Liver (tissue), 8 donors: ENCODE measurements at regions not wholly inside any gene's neighbourhood (a gene's known extent, or its start where the extent isn't known, plus 50 kb on each side); places are given as distances from the start of the nearest gene placed in this dataset.
"Not testable (repeated sequence)": the region's sequence is repeated elsewhere in the genome, so short reads cannot be mapped to it uniquely, and the experiment has no call there.

Experiments
- DNase-seq: peaks from one replicate; pipeline ENCODE4 v3.0.0-alpha.2; 2017; ENCODE audit warnings: low spot score
- H3K27ac ChIP-seq, 2 donors: one replicate each; pipeline ENCODE4 v1.7.0; 2013; ENCODE audit warnings: inconsistent platforms in 2 of 2, low read length in 2 of 2, control low read depth in 1 of 2, low read depth in 1 of 2, mild to moderate bottlenecking in 1 of 2
- H3K27me3 ChIP-seq, 4 donors: one replicate each; pipeline versions ENCODE4 v1.6.1 to v1.7.0; 2013; ENCODE audit warnings: low read length in 3 of 4, inconsistent platforms in 1 of 4, mild to moderate bottlenecking in 1 of 4, moderate library complexity in 1 of 4; ENCODE audit not compliant: control insufficient read depth in 4 of 4, insufficient read depth in 4 of 4
- H3K36me3 ChIP-seq, 4 donors: one replicate each; pipeline versions ENCODE4 v1.6.1 to v1.7.0; 2013; ENCODE audit warnings: low read length in 3 of 4, mild to moderate bottlenecking in 3 of 4, low read depth in 1 of 4, moderate library complexity in 1 of 4; ENCODE audit not compliant: control insufficient read depth in 4 of 4, insufficient read depth in 3 of 4
- H3K4me1 ChIP-seq, 4 donors: one replicate each; pipeline versions ENCODE4 v1.6.1 to v1.7.0; 2013; ENCODE audit warnings: low read length in 3 of 4, mild to moderate bottlenecking in 3 of 4, moderate library complexity in 1 of 4; ENCODE audit not compliant: control insufficient read depth in 4 of 4, insufficient read depth in 4 of 4
- H3K4me3 ChIP-seq, 3 donors: one replicate each; pipeline versions ENCODE4 v1.6.1 to v1.7.0; 2013; ENCODE audit warnings: low read length in 3 of 3, control low read depth in 1 of 3, low read depth in 1 of 3, mild to moderate bottlenecking in 1 of 3
- H3K9ac ChIP-seq, 2 donors: one replicate each; pipeline ENCODE4 v1.7.0; 2013; ENCODE audit warnings: low read length in 2 of 2, mild to moderate bottlenecking in 2 of 2, moderate library complexity in 2 of 2, control low read depth in 1 of 2, low read depth in 1 of 2
- H3K9me3 ChIP-seq, 4 donors: one replicate each; pipeline versions ENCODE4 v1.6.1 to v1.7.0; 2013; ENCODE audit warnings: low read length in 3 of 4; ENCODE audit not compliant: control insufficient read depth in 4 of 4
- ATF3 ChIP-seq: IDR thresholded peaks from 2 replicates; pipeline ENCODE4 v1.6.1; 2016; ENCODE audit warnings: antibody characterized with exemption
- CTCF ChIP-seq: fragments of 150-350 bp; IDR thresholded peaks from 2 replicates; pipeline ENCODE4 v1.5.1; 2017; ENCODE audit warnings: improper control_type of control experiment, low read depth, low read length; ENCODE audit not compliant: missing input control
- EGR1 ChIP-seq, 2 donors: IDR thresholded peaks; 2 replicates each; pipeline ENCODE4 v1.6.1; 2016 to 2018; ENCODE audit warnings: antibody characterized with exemption in 2 of 2, low read depth in 2 of 2
- FOXA1 ChIP-seq: IDR thresholded peaks from 2 replicates; pipeline ENCODE4 v1.6.1; 2016; ENCODE audit warnings: antibody characterized with exemption
- GABPA ChIP-seq, 2 donors: IDR thresholded peaks in 1 of 2; conservative IDR thresholded peaks in 1 of 2; 2 replicates each; pipeline ENCODE4 v1.6.1; 2016; ENCODE audit warnings: antibody characterized with exemption in 2 of 2, mild to moderate bottlenecking in 1 of 2, moderate library complexity in 1 of 2
- RAD21 ChIP-seq, 2 donors: IDR thresholded peaks; 2 replicates each; pipeline ENCODE4 v1.6.1; 2016; ENCODE audit warnings: antibody characterized with exemption in 2 of 2, mild to moderate bottlenecking in 2 of 2
- REST ChIP-seq: IDR thresholded peaks from 2 replicates; pipeline ENCODE4 v1.6.1; 2016; ENCODE audit warnings: antibody characterized with exemption, mild to moderate bottlenecking
- TAF1 ChIP-seq: conservative IDR thresholded peaks from 2 replicates; pipeline ENCODE4 v1.6.1; 2016; ENCODE audit warnings: antibody characterized with exemption, mild to moderate bottlenecking
- YY1 ChIP-seq: IDR thresholded peaks from 2 replicates; pipeline ENCODE4 v1.6.1; 2016; ENCODE audit warnings: antibody characterized with exemption, mild to moderate bottlenecking
- ZBTB33 ChIP-seq: IDR thresholded peaks from 2 replicates; pipeline ENCODE4 v1.6.1; 2016; ENCODE audit warnings: antibody characterized with exemption
- WGBS: extraction: QIAGEN DNeasy Blood & Tissue Kit; methylation state at CpG from one replicate; pipeline ENCODE4 v1.1.7; 2013; 5-methylcytosine and 5-hydroxymethylcytosine counted together
- donor health status: healthy.
- donor health status: healthy.
- donor health status: healthy.
- donor health status: healthy.
- donor health status: healthy.

- no peak overlapping the region for H3K27ac ChIP-seq
- DNase-seq = no peak
- no peaks in the 10 kb centered on the region for H3K27me3 ChIP-seq
- peaks cover 0 to 7% (median 1%) of the 10 kb centered on the region in 4 donors for H3K9me3 ChIP-seq
- 51% methylated on average over 12 of the region's 12 CpGs for WGBS
- H3K4me3 ChIP-seq = no peak overlapping the region
- H3K9ac ChIP-seq = no peak overlapping the region
- H3K36me3 ChIP-seq = no peaks in the 10 kb centered on the region
- H3K4me1 ChIP-seq = no peaks in the 10 kb centered on the region
- TF ChIP-seq RAD21 (IDR thresholded peaks at IDR 0.05) (peak; percentile 63 to 82), YY1 (no peak), CTCF (peak; percentile 24)
These were observed 202.6 kb upstream of the FOXK1 start for GRCh38 chr7:4479367-4480039.

- 91% methylated on average over 11 of the region's 11 CpGs for WGBS
These were observed 202.0 kb upstream of the FOXK1 start for GRCh38 chr7:4480131-4480530.

GRCh38 chr7:4483851-4484250 is 198.2 kb upstream of the FOXK1 start:
- no peak overlapping the region for H3K27ac ChIP-seq

More at GRCh38 chr7:4480131-4480530, 202.0 kb upstream of the FOXK1 start:
- H3K36me3 ChIP-seq, DNase-seq, H3K27ac ChIP-seq, H3K9me3 ChIP-seq, H3K4me1 ChIP-seq, H3K27me3 ChIP-seq, H3K4me3 ChIP-seq, H3K9ac ChIP-seq: not testable (repeated sequence)

More at GRCh38 chr7:4483851-4484250, 198.2 kb upstream of the FOXK1 start:
- Histone ChIP-seq H3K9me3 (peaks cover 0 to 12% (median 5%) of the 10 kb centered on the region in 4 donors), H3K9ac (no peak overlapping the region), H3K36me3 (no peaks in the 10 kb centered on the region), H3K27me3 (no peaks in the 10 kb centered on the region), H3K4me3 (no peak overlapping the region), H3K4me1 (no peaks in the 10 kb centered on the region)
- 90% methylated on average over 1 of the region's 1 CpG for WGBS
- no peak for DNase-seq
- TF ChIP-seq GABPA (IDR thresholded peaks at IDR 0.05 in 1 of 2, conservative IDR thresholded peaks at IDR 0.05 in 1 of 2) (no peak), ATF3 (no peak), TAF1 (no peak), REST (no peak), RAD21 (IDR thresholded peaks at IDR 0.05) (no peak), EGR1 (IDR thresholded peaks at IDR 0.05; ENCODE audit: low read depth in 2 of 2) (no peak), FOXA1 (no peak), ZBTB33 (no peak)
